ENCODE measurements at regions not wholly inside any gene's neighbourhood (a gene's known extent, or its start where the extent isn't known, plus 50 kb on each side); places are given as distances from the start of the nearest gene placed in this dataset.

DNA sequence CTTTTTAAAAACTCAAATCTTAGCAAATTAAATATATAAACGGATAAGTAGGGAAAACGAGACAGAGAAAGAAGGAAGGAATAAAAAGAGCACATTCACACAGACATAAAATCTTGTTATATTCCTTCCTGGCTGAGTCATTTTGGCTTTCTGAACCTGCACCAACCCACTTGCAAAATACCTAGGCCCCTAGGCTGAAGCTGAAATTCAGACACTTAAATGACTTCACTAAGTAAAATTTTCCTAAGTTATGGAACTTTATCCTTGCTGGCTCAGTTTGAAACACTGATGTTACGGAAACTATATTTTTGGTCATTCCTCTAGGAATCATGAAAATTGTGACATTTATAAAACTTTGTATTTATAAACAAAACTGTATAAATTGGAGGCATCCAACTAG lies 462.8 kb upstream of the NFIA start:
- CTCF ChIA-PET (ENCODE audit: partially characterized antibody), result no interaction called here
- no peaks in the 10 kb centered on the region for H3K79me2 ChIP-seq (ENCODE audit: control insufficient read depth in 1 of 2, insufficient read depth in 2 of 2, low read length in 2 of 2)
- no peak overlapping the region for H3K9ac ChIP-seq (replicated peaks in 1 of 4; ENCODE audit: extremely low read depth in 1 of 4, low read depth in 3 of 4, low read length in 3 of 4)
- no peak overlapping the region for H3K23ac ChIP-seq (ENCODE audit: insufficient read length)
- no peak overlapping the region for H2AK5ac ChIP-seq (ENCODE audit: low read depth, low read length)
- H3K4me2 ChIP-seq (ENCODE audit: insufficient read depth in 1 of 2, low read depth in 2 of 2, low read length in 2 of 2), result no peak overlapping the region
- H3K27ac ChIP-seq (ENCODE audit: low read depth, low read length), result no peak overlapping the region
- H4K5ac ChIP-seq (ENCODE audit: insufficient read length, low read depth, low read length), result no peak overlapping the region
- H3K14ac ChIP-seq (ENCODE audit: insufficient read length), result no peak overlapping the region
- H2BK15ac ChIP-seq (ENCODE audit: low read length), result no peak overlapping the region
- H2BK20ac ChIP-seq (ENCODE audit: low read length), result no peak overlapping the region
- POLR2A ChIA-PET (ENCODE audit: partially characterized antibody), result no interaction called here
- no peak overlapping the region for H3K4me3 ChIP-seq (ENCODE audit: extremely low read depth in 1 of 4, insufficient read depth in 2 of 4, low read depth in 3 of 4, low read length in 4 of 4)
- H3K18ac ChIP-seq (ENCODE audit: extremely low read depth, low read length), result no peak overlapping the region
- no peaks in the 10 kb centered on the region for H4K20me1 ChIP-seq (replicated peaks in 1 of 2; ENCODE audit: control insufficient read depth in 1 of 2, insufficient read depth in 2 of 2, low read length in 2 of 2)
- no peaks in the 10 kb centered on the region for H3K79me1 ChIP-seq (ENCODE audit: low read depth, low read length)
- H2BK5ac ChIP-seq (ENCODE audit: low read depth, low read length), result no peak overlapping the region
- H2BK120ac ChIP-seq (replicated peaks; ENCODE audit: low read depth, low read length), result no peak overlapping the region
- H3K23me2 ChIP-seq (ENCODE audit: low read depth, low read length), result no peaks in the 10 kb centered on the region
- H3K36me3 ChIP-seq (ENCODE audit: control insufficient read depth in 2 of 4, insufficient read depth in 4 of 4, low read length in 3 of 4), result 0 out of 8 replicates have a peak, but pooled peaks cover 0 to 2% (median 0%) of the 10 kb centered on the region in 4 experiments
- no peak overlapping the region for H3K4ac ChIP-seq (replicated peaks; ENCODE audit: insufficient read length, low read depth, low read length)
- no peak for DNase-seq (ENCODE audit: low read depth in 1 of 2, low spot score in 2 of 2)
- 91% methylated on average over 3 of the region's 3 CpGs; no CpG with 5 or more reads in 1 of the 2 experiments for WGBS, 2 experiments (ENCODE audit: extremely low coverage in 1 of 2, insufficient coverage in 1 of 2, insufficient read length in 1 of 2, insufficient replicate concordance in 2 of 2, low coverage in 1 of 2, low lambda C conversion rate in 2 of 2, missing lambda C conversion rate in 1 of 2)
- no peaks in the 10 kb centered on the region for H3K27me3 ChIP-seq (replicated peaks in 1 of 4; ENCODE audit: control insufficient read depth in 3 of 4, extremely low read depth in 1 of 4, insufficient read depth in 3 of 4, low read length in 3 of 4)
- H2BK12ac ChIP-seq (ENCODE audit: low read depth, low read length), result no peak overlapping the region
- no peak for FAIRE-seq
- H4K91ac ChIP-seq (replicated peaks; ENCODE audit: insufficient read length, low read length), result no peak overlapping the region
- no peak overlapping the region for H4K8ac ChIP-seq (ENCODE audit: extremely low read depth, insufficient read depth, low read length)
- H3K56ac ChIP-seq (replicated peaks; ENCODE audit: insufficient read length, low read depth, low read length), result no peak overlapping the region
- H2AFZ ChIP-seq (ENCODE audit: low read length), result no peak overlapping the region
- peaks cover 0 to 4% (median 0%) of the 10 kb centered on the region in 4 experiments; a peak in 2 of 7 replicates for H3K4me1 ChIP-seq (replicated peaks in 1 of 4; ENCODE audit: control insufficient read depth in 3 of 4, insufficient read depth in 4 of 4, low read length in 3 of 4)
- H3K9me3 ChIP-seq (ENCODE audit: insufficient read depth in 2 of 2, low read depth in 1 of 2, low read length in 1 of 2), result no peaks in the 10 kb centered on the region
- TF ChIP-seq BCL11A (IDR thresholded peaks at IDR 0.05; ENCODE audit: low read depth in 2 of 2, low read length in 2 of 2) (no peak), NANOG (IDR thresholded peaks at IDR 0.05; ENCODE audit: insufficient read depth, low read depth, low read length, poor library complexity, severe bottlenecking) (no peak), PHF8 (conservative IDR thresholded peaks at IDR 0.05; ENCODE audit: low read depth, low read length) (no peak), SP2 (IDR thresholded peaks at IDR 0.05; ENCODE audit: low read length) (no peak), CEBPB (IDR thresholded peaks at IDR 0.05; ENCODE audit: low read depth, low read length) (no peak), GABPA (IDR thresholded peaks at IDR 0.05; ENCODE audit: borderline replicate concordance, insufficient read depth, low read length) (no peak), TAF1 (IDR thresholded peaks at IDR 0.05; ENCODE audit: low read depth, low read length) (no peak), CHD2 (IDR thresholded peaks at IDR 0.05; ENCODE audit: low read length) (no peak), YY1 (IDR thresholded peaks at IDR 0.05; ENCODE audit: low read depth, low read length) (no peak), EZH2 (IDR thresholded peaks at IDR 0.05; ENCODE audit: low read depth, low read length, severe bottlenecking) (no peak), ZNF274 (IDR thresholded peaks at IDR 0.05; ENCODE audit: borderline replicate concordance, extremely low read depth, low read length) (no peak), SP4 (IDR thresholded peaks at IDR 0.05; ENCODE audit: low read length) (no peak)
- TF ChIP-seq, protein P1, sequence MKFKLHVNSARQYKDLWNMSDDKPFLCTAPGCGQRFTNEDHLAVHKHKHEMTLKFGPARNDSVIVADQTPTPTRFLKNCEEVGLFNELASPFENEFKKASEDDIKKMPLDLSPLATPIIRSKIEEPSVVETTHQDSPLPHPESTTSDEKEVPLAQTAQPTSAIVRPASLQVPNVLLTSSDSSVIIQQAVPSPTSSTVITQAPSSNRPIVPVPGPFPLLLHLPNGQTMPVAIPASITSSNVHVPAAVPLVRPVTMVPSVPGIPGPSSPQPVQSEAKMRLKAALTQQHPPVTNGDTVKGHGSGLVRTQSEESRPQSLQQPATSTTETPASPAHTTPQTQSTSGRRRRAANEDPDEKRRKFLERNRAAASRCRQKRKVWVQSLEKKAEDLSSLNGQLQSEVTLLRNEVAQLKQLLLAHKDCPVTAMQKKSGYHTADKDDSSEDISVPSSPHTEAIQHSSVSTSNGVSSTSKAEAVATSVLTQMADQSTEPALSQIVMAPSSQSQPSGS (IDR thresholded peaks at IDR 0.05; ENCODE audit: low read length), result no peak
